Neural cell (in vitro differentiated cells): ENCODE measurements at regions not wholly inside any gene's neighbourhood (a gene's known extent, or its start where the extent isn't known, plus 50 kb on each side); places are given as distances from the start of the nearest gene placed in this dataset.

Source experiments
- CTCF ChIP-seq: fragments of 450-650 bp; IDR thresholded peaks from 2 replicates; pipeline ENCODE4 v1.5.1; 2014; ENCODE audit warnings: antibody characterized with exemption, mild to moderate bottlenecking, moderate library complexity; ENCODE audit not compliant: poor library complexity, severe bottlenecking
- EZH2 ChIP-seq: fragments of 200-600, 300-800 bp; shearing (Covaris generic), sonication (generic); IDR thresholded peaks from 2 replicates; pipeline ENCODE4 v1.6.1; 2014; ENCODE audit warnings: antibody characterized with exemption, low read length, borderline replicate concordance, mild to moderate bottlenecking; ENCODE audit not compliant: insufficient read depth, poor library complexity, severe bottlenecking
- POLR2AphosphoS5 ChIP-seq: IDR thresholded peaks from 2 replicates; pipeline ENCODE4 v1.6.1; 2012

GRCh38 chr6:105920071-105920470 lies 166.1 kb upstream of the PRDM1 start:
- TF ChIP-seq POLR2AphosphoS5, result no peak
- TF ChIP-seq CTCF, result no peak
- no peak for TF ChIP-seq EZH2
